ENCODE measurements at regions not wholly inside any gene's neighbourhood (a gene's known extent, or its start where the extent isn't known, plus 50 kb on each side); places are given as distances from the start of the nearest gene placed in this dataset.

DNA sequence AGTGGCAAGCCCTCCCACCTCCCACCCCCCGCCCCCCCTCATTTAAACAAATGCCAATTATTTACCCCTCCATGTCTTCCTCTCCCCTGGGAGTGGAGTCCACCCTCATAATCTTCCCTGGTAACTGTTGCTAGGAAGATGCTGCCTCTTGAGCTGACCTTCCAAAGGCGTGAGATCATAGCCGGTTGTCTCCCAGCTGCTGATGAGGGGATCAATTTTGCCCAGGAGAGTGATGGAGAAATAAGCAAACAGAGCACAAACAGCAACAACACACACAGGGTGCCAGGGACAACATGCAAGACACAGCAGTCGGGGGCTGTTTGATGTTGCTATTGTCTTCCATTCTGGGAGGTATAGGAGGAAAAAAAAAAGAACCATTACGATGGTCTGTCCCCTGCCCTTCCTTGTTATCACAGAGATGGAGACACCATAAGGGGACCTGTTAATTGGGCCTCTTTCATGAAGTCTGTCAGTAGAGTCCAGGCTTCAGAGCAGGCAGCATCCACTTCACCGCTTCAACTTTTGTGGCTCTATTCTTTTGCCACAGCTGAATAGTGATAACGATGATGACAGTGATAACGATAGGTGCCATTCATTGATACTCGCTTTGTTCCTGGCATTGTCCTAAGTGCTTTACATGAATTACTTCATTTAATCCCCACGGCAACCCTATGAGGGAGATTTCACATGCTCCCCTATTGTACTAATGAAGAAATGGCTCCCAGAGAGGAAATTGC is 76.9 kb upstream of the RGMA start:
- DNase-seq (ENCODE audit: insufficient read length, low spot score) (no peak), FAIRE-seq (no peak)

DNA sequence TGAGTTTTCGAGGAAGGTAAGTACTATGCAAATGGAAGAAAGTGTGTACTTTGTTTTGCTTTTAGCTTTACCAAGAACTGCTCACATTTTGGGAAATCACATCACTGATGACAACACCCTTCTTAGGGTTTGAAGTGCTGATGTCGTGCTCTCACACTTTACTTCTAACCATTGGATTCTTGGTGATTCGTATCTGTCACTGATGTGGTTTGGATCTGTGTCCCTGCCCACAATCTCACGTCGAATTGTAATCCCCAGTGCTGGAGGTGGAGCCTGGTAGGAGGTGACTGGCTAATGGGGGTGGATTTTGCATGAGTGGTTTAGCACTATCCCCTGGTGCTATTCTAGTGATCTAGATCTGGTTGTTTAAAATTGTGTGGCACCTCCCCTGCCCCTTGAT is 75.4 kb upstream of the RGMA start:
- no peak for FAIRE-seq
- no peak for DNase-seq (ENCODE audit: insufficient read length, low spot score)

DNA sequence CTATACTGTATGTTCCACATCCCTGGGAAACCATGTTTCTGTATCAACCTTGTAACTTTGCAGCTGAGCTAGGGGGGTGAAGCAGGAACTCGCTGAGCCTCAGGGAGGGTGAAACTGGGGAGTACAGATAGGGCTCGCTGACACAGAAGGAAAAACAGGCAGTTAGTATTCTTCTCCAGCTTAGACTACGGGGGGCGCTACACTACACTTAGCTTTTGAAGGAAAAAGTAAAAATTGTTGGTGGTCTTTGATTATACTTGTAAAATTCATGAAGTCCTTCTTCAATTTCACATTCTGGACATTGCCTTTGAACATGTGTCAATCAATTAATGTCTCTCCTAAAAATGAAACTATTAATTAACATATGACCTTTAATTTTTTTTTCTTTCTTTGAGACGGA is 73.5 kb upstream of the RGMA start:
- FAIRE-seq (no peak), DNase-seq (ENCODE audit: insufficient read length, low spot score) (no peak)

GRCh38 chr15:93159930-93160329 is 70.9 kb upstream of the RGMA start:
- FAIRE-seq = no peak
- no peak for DNase-seq (ENCODE audit: insufficient read length, low spot score)

DNA sequence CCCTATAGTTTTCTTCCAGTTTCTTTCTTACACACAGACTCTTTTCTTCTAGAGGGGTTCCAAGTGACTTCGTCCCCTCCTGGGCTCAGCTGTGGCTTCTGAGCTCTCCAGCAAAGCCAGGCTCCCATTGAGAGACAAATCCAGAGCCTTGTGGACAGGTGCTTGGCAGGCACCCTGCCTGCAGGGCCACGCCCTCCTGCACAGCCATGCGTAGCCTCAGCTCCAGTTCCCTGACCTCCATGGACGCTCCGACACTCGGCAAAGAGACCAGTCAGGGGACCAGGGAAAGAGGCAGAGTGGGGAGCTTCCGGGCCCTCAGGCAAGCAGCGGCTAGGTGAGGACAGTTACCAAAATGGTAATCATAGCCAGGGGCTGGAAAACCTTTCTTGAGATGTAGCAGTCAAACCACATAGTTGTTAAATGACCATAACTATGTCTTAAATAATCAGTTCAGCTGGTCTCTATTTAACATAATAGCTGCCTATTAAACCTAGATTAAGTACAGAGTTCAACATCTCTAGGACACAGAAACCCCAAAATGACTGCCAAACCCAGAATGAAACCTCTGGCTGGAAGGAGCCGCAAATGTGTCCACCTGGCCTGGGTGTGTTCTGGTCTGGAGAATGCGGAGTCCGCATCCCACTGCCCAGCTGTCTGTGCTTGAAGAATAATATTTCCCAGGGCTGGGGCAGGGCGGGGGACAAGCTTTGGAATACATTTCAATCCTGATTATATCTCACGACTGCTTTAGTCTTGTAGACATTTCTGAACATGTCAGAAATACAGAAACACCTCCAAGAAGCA is 69.3 kb upstream of the RGMA start:
- no peak for DNase-seq (ENCODE audit: insufficient read length, low spot score)
- no peak for FAIRE-seq

- DNase-seq (ENCODE audit: insufficient read length, low spot score) = no peak
- FAIRE-seq = no peak
These were observed 65.7 kb upstream of the RGMA start for GRCh38 chr15:93154666-93155065.

DNA sequence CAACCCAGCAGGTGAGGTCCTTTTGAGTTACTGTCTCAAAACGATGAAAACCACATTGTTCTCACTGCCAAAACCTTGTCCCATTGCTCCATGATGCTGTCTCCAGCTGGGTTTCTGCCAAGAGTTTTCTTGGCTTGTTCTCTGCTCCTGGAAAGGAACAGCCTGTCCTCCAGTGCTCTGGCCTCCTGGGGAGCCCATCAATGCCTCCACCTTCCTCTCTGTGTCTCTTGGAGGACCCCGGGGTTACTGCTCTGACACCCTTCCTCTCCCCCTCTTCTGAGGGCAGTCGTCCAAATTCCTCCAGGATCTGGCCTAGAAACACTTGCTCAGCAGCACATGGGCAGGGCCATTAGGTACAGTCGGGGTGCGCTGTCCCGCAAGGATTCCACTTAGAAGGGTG is 63.9 kb upstream of the RGMA start:
- no peak for DNase-seq (ENCODE audit: insufficient read length, low spot score)
- no peak for FAIRE-seq

GRCh38 chr15:93152360-93152759 is 63.3 kb upstream of the RGMA start:
- FAIRE-seq (no peak), DNase-seq (ENCODE audit: insufficient read length, low spot score) (no peak)

DNA sequence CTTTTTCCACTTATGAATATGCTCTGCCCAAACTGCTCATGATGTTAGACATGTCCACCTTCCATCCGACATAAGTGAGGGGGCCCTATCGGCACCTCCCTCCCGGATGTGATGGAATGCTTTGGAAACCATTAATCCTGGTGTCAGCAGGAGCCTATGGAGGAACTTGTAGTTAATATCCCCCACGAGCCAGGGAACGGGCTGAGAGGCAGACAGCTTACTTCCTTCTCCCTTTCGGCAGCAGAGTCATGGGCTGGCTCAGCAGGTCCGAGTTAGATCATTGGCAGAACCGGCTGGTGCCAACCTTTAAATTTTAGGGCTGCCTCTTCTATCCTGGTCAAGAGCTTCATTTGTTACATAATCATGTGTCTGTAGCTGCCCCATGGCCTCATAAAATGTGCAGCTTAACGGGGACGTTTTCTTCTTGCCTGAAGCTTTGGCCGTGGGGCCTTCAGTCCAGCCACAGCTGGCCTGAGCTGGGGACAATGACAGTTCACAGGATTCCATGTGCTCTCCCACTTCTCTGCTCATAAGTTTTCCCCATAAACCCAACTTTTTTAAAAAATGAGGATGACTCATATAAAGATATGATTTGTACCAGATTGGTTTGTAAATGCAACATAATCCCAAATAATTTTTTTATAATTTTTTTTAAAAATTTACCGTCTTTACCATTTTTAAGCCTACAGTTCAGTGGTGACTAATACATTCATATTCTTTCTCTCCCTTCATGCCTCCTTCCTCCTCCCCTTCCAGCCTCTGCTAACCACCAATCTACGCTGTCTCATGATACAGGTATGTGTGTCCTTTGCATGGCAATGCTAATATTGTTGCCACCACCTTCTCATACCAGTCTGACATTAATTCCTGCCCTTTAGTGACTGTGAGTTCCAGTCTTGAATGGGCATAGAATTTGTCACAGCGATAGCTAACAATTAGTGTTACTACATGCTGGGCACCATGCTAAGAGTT is 62.2 kb upstream of the RGMA start:
- DNase-seq (ENCODE audit: insufficient read length, low spot score) = no peak
- no peak for FAIRE-seq

- no peak for FAIRE-seq
These were observed 57.6 kb upstream of the RGMA start for GRCh38 chr15:93146601-93147000.

GRCh38 chr15:93146196-93146595 is 57.2 kb upstream of the RGMA start:
- FAIRE-seq = no peak

More at GRCh38 chr15:93146601-93147000, 57.6 kb upstream of the RGMA start:
- no peak for DNase-seq (ENCODE audit: insufficient read length, low spot score)

DNA sequence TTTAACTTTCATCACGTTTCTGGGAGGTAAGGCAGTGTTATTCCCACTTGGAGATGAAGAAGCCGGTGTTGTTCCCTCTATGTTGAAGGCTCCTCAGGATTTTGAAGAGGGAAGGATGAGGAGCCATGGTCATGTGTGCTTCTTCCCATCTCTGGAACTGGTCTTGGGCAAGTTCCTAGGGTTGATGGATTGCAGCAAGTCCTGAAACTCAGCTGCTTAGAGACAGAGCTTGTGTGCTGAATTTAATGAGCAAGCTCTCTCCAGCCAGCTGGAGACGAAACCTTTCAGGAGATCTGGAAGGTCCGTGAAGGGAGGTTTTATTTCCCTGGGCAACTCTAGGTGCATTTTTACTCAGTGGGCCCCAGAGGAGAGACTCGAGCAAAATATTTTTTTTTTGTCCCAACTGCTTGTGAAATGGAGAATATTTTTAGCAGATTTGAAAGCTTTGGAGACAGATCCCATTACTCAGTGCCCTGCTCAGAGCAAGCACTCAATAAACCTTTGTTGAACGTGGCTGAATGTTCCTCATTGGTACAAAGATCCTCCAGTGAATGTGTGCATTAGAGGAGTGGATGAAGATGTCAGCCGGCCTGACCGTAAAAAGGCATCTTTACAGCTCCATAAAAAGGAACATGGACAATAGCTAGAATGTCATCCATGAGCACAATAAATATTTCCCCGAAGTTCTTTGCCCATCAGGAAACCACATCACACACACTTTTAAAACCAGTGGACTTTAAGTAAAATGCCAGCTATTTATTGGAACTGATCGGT is 55.6 kb upstream of the RGMA start:
- DNase-seq (ENCODE audit: insufficient read length, low spot score) (no peak), FAIRE-seq (no peak)

More at GRCh38 chr15:93146196-93146595, 57.2 kb upstream of the RGMA start:
- no peak for DNase-seq (ENCODE audit: insufficient read length, low spot score)

DNA sequence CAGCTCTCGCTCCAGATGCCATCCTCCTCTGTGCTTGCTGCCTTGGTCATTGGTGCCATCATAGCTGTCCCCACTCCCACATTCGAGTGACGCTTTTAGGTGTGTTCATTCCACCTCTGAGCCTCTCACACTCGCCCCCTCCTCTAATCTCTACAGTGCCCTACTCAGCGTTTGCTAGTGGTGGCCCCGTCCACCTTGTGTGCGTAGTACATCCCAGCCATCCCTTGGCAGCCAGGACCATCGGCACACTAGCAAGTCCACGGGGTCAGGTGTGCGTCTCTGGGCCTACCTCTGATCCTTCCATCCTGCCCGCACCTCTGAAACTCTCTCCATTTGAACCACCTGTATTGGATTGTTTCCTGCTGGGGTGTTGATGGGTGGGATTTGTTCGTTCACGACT is 54.2 kb upstream of the RGMA start:
- FAIRE-seq (no peak), DNase-seq (ENCODE audit: insufficient read length, low spot score) (no peak)

GRCh38 chr15:93141371-93141794 is 52.4 kb upstream of the RGMA start:
- no peak for DNase-seq (ENCODE audit: insufficient read length, low spot score)

DNA sequence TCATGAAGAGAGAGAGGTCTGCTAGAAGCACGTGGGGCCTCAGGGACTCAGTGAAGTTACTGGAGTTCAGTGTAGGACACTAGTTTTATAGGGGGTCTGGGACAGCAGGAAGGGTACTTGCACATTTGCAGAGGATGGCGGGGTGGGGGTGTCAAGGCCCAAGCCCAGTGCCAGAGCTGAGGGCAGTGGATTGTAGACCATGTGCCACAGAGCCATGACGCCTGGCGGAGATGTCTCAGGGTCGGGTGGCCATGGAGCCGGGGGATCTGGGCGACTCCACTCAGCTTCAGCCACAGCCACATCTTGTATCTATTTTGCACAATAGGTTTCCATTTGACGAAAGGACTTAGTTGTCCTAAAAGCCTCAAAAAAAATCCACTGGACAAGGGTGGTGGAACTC is 50.4 kb upstream of the RGMA start:
- FAIRE-seq (no peak), DNase-seq (ENCODE audit: insufficient read length, low spot score) (no peak)

More at GRCh38 chr15:93141371-93141794, 52.4 kb upstream of the RGMA start:
- FAIRE-seq = no peak

GRCh38 chr15:93138681-93139250 is 49.8 kb upstream of the RGMA start:
- FAIRE-seq = no peak
- no peak for DNase-seq (ENCODE audit: insufficient read length, low spot score)
